GM23248 (cell line): ENCODE measurements at regions not wholly inside any gene's neighbourhood (a gene's known extent, or its start where the extent isn't known, plus 50 kb on each side); places are given as distances from the start of the nearest gene placed in this dataset.

Source experiments
- DNase-seq: peaks from one replicate; pipeline ENCODE4 v3.0.0-alpha.2; 2015
- H2AFZ ChIP-seq: fragments of 200-600 bp; sonication (generic); 2 replicates; pipeline ENCODE4 v1.6.1; 2016; ENCODE audit warnings: antibody characterized with exemption
- H3F3A ChIP-seq: fragments of 200-600 bp; sonication (generic); 2 replicates; pipeline ENCODE4 v1.6.1; 2016; ENCODE audit warnings: mild to moderate bottlenecking, antibody characterized with exemption, mixed run types; ENCODE audit not compliant: insufficient read depth
- H3K27ac ChIP-seq: fragments of 200-600 bp; sonication (generic); 2 replicates; pipeline ENCODE4 v1.5.1; 2016; ENCODE audit warnings: mild to moderate bottlenecking
- H3K27me3 ChIP-seq: fragments of 200-600 bp; sonication (generic); replicated peaks from 2 replicates; pipeline ENCODE4 v1.6.1; 2016; ENCODE audit warnings: mild to moderate bottlenecking; ENCODE audit not compliant: insufficient read depth
- H3K36me3 ChIP-seq: fragments of 200-600 bp; sonication (generic); 2 replicates; pipeline ENCODE4 v1.6.1; 2016; ENCODE audit warnings: low read depth, mild to moderate bottlenecking
- H3K4me1 ChIP-seq: fragments of 200-600 bp; sonication (generic); 2 replicates; pipeline ENCODE4 v1.6.1; 2016; ENCODE audit warnings: mild to moderate bottlenecking; ENCODE audit not compliant: insufficient read depth
- H3K4me2 ChIP-seq: fragments of 200-600 bp; sonication (generic); one replicate; pipeline ENCODE4 v1.6.1; 2016; ENCODE audit warnings: mild to moderate bottlenecking; ENCODE audit not compliant: unreplicated experiment
- H3K4me3 ChIP-seq: fragments of 200-600 bp; sonication (generic); 2 replicates; pipeline ENCODE4 v1.5.1; 2016; ENCODE audit warnings: mild to moderate bottlenecking
- H3K79me2 ChIP-seq: fragments of 200-600 bp; sonication (generic); 2 replicates; pipeline ENCODE4 v1.6.1; 2016; ENCODE audit warnings: mild to moderate bottlenecking; ENCODE audit not compliant: insufficient read depth
- H3K9ac ChIP-seq: fragments of 200-600 bp; sonication (generic); 2 replicates; pipeline ENCODE4 v1.6.1; 2016; ENCODE audit warnings: mild to moderate bottlenecking
- H3K9me2 ChIP-seq: fragments of 200-600 bp; sonication (generic); 2 replicates; pipeline ENCODE4 v1.6.1; 2016; ENCODE audit warnings: mixed run types, mild to moderate bottlenecking, moderate library complexity; ENCODE audit not compliant: insufficient read depth
- H3K9me3 ChIP-seq: fragments of 200-600 bp; sonication (generic); one replicate; pipeline ENCODE4 v1.6.1; 2017; ENCODE audit warnings: low read depth
- H4K20me1 ChIP-seq: fragments of 200-600 bp; sonication (generic); 2 replicates; pipeline ENCODE4 v1.6.0; 2016; ENCODE audit not compliant: insufficient read depth
- EZH2 ChIP-seq: fragments of 200-600 bp; sonication (generic); IDR thresholded peaks from 2 replicates; pipeline ENCODE4 v1.6.1; 2018; ENCODE audit warnings: antibody characterized with exemption, mild to moderate bottlenecking; ENCODE audit not compliant: insufficient read depth, poor library complexity, severe bottlenecking
- EZH2phosphoT487 ChIP-seq: fragments of 200-600 bp; sonication (generic); IDR thresholded peaks from 2 replicates; pipeline ENCODE4 v1.6.1; 2018; ENCODE audit warnings: antibody characterized with exemption, moderate library complexity, mild to moderate bottlenecking, low read depth; ENCODE audit not compliant: insufficient read depth
- WGBS, 2 experiments: methylation state at CpG; one replicate each; pipeline ENCODE4 v1.1.6; 2015 to 2017; ENCODE audit warnings: low lambda C conversion rate in 2 of 2, low coverage in 1 of 2; ENCODE audit errors: missing lambda C conversion rate in 2 of 2; 5-methylcytosine and 5-hydroxymethylcytosine counted together
- in situ Hi-C: fragments of 300-500 bp; cut with MboI; formaldehyde crosslinking; loops from 2 replicates; pipeline ENCODE4 v1.15.0; 2020

GRCh38 chr7:142413280-142414000 lies 155.6 kb upstream of the PRSS58 start:
- Histone ChIP-seq H3K36me3 (no peaks in the 10 kb centered on the region), H3K4me2 (no peak overlapping the region), H3K9me3 (no peaks in the 10 kb centered on the region), H3K9me2 (no peaks in the 10 kb centered on the region), H3K4me3 (no peak overlapping the region), H3F3A (no peaks in the 10 kb centered on the region; the same call in 1 of the 2 replicates), H4K20me1 (no peaks in the 10 kb centered on the region), H3K27ac (no peak overlapping the region), H3K9ac (no peak overlapping the region), H3K79me2 (no peaks in the 10 kb centered on the region), H2AFZ (0 out of 2 replicates have a peak overlapping the region, but pooled peaks have one; percentile 10), H3K4me1 (no peaks in the 10 kb centered on the region), H3K27me3 (no peaks in the 10 kb centered on the region)
- no peak for DNase-seq
- no peak for TF ChIP-seq EZH2
- no peak for TF ChIP-seq EZH2phosphoT487
- in situ Hi-C loops: no loop called here
- 63 to 70% methylated on average over 4 of the region's 4 CpGs for WGBS, 2 experiments

- Histone ChIP-seq H3K27me3 (no peaks in the 10 kb centered on the region), H3F3A (no peaks in the 10 kb centered on the region; the same call in 1 of the 2 replicates), H3K4me1 (peaks cover 3% of the 10 kb centered on the region; the same call in 1 of the 2 replicates), H3K9ac (no peak overlapping the region), H3K9me2 (no peaks in the 10 kb centered on the region), H2AFZ (no peak overlapping the region), H4K20me1 (no peaks in the 10 kb centered on the region), H3K79me2 (no peaks in the 10 kb centered on the region), H3K9me3 (no peaks in the 10 kb centered on the region), H3K4me2 (no peak overlapping the region), H3K27ac (no peak overlapping the region), H3K4me3 (no peak overlapping the region), H3K36me3 (no peaks in the 10 kb centered on the region)
- 60 to 61% methylated on average over 2 of the region's 2 CpGs for WGBS, 2 experiments
- DNase-seq: peak; percentile 81
- in situ Hi-C loops: no loop called here
- TF ChIP-seq EZH2 (no peak), EZH2phosphoT487 (no peak)
Observed at GRCh38 chr7:142412551-142413193, 154.8 kb upstream of the PRSS58 start.

- no peak overlapping the region for H3K4me2 ChIP-seq
- H3K4me1 ChIP-seq: peaks cover 5% of the 10 kb centered on the region; the same call in 1 of the 2 replicates
- no peaks in the 10 kb centered on the region for H4K20me1 ChIP-seq
- H3K27ac ChIP-seq: no peak overlapping the region
- TF ChIP-seq EZH2 (no peak), EZH2phosphoT487 (no peak)
- H3K9ac ChIP-seq: no peak overlapping the region
- no peaks in the 10 kb centered on the region for H3K27me3 ChIP-seq
- no peaks in the 10 kb centered on the region for H3K79me2 ChIP-seq
- no peak overlapping the region for H3K4me3 ChIP-seq
- no peak overlapping the region for H2AFZ ChIP-seq
- in situ Hi-C loops: no loop called here
- no peaks in the 10 kb centered on the region for H3K9me3 ChIP-seq
- H3K9me2 ChIP-seq: no peaks in the 10 kb centered on the region
- H3F3A ChIP-seq: no peaks in the 10 kb centered on the region; the same call in 1 of the 2 replicates
- H3K36me3 ChIP-seq: no peaks in the 10 kb centered on the region
- no peak for DNase-seq
Observed at GRCh38 chr7:142409471-142409870, 151.6 kb upstream of the PRSS58 start.

- no peaks in the 10 kb centered on the region for H3K9me2 ChIP-seq
- H3F3A ChIP-seq: no peaks in the 10 kb centered on the region; the same call in 1 of the 2 replicates
- no peak for DNase-seq
- H3K9me3 ChIP-seq: no peaks in the 10 kb centered on the region
- no peaks in the 10 kb centered on the region for H3K27me3 ChIP-seq
- peaks cover 5% of the 10 kb centered on the region; the same call in 1 of the 2 replicates for H3K4me1 ChIP-seq
- no peaks in the 10 kb centered on the region for H4K20me1 ChIP-seq
- in situ Hi-C loops: no loop called here
- H3K36me3 ChIP-seq: no peaks in the 10 kb centered on the region
- H3K4me2 ChIP-seq: peak overlapping the region; percentile 85
- no peaks in the 10 kb centered on the region for H3K79me2 ChIP-seq
- peak overlapping the region; percentile 84 for H2AFZ ChIP-seq
- H3K9ac ChIP-seq: no peak overlapping the region
- no peak overlapping the region for H3K27ac ChIP-seq
- H3K4me3 ChIP-seq: peak overlapping the region; percentile 68
- no peak for TF ChIP-seq EZH2
- no peak for TF ChIP-seq EZH2phosphoT487
Observed at GRCh38 chr7:142408794-142409193, 150.9 kb upstream of the PRSS58 start.
